ENCODE measurements at regions not wholly inside any gene's neighbourhood (a gene's known extent, or its start where the extent isn't known, plus 50 kb on each side); places are given as distances from the start of the nearest gene placed in this dataset.

DNA sequence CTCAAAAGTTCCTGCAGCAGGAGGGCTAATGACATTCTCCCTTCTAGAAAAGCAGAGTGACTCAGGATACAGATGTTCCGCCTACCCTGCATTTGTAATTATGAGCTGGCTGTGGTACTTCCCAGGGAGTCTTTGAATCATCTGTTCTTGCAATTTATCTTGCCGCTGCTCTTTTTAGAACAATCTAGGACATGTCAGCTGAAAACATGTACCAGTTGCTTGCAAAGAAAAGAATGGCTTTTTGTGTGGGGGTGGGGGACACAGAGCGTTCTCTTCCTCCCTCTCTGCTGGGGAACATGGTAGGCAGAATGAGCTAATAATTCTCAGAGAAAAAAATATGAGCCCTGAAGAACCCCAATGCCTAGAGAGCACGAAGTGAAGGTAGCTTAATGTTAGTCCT lies 51.7 kb upstream of the TUT7 start:
- H3K36me3 ChIP-seq (replicated peaks) = no peaks in the 10 kb centered on the region
- DNase-seq = peak; percentile 88
- TF ChIP-seq, protein P1, sequence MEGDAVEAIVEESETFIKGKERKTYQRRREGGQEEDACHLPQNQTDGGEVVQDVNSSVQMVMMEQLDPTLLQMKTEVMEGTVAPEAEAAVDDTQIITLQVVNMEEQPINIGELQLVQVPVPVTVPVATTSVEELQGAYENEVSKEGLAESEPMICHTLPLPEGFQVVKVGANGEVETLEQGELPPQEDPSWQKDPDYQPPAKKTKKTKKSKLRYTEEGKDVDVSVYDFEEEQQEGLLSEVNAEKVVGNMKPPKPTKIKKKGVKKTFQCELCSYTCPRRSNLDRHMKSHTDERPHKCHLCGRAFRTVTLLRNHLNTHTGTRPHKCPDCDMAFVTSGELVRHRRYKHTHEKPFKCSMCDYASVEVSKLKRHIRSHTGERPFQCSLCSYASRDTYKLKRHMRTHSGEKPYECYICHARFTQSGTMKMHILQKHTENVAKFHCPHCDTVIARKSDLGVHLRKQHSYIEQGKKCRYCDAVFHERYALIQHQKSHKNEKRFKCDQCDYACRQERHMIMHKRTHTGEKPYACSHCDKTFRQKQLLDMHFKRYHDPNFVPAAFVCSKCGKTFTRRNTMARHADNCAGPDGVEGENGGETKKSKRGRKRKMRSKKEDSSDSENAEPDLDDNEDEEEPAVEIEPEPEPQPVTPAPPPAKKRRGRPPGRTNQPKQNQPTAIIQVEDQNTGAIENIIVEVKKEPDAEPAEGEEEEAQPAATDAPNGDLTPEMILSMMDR (IDR thresholded peaks at IDR 0.05; ENCODE audit: low read depth, low read length, missing control alignments) = no peak
- in situ Hi-C loops (cut with HindIII; ENCODE audit: low pct_ligation_motif_present, low sequenced_read_pairs) = no loop called here
- H3K4me3 ChIP-seq (ENCODE audit: low read depth, low read length) = no peak overlapping the region
- H3K27ac ChIP-seq = peak overlapping the region; percentile 65
- no peaks in the 10 kb centered on the region for H3K27me3 ChIP-seq (replicated peaks)

DNA sequence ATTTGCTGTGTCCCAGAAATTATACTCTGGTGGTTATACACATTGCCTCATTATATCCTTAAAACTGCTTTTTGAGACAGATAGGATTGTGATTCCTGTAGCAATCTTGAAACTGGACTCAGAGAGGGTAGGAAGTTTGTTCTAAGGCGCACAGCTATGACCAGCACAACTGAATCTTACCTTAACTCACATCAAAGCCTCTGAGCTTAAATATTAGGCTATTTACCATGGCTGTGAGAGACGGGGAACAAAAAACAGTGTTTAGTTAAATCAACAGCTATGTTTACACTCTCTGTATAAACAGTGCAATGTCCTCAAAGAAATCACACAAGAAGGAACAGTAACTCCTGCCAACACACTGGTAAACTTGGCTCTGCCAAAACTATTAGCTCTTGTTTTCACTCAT lies 50.9 kb upstream of the TUT7 start:
- in situ Hi-C loops (cut with HindIII; ENCODE audit: low pct_ligation_motif_present, low sequenced_read_pairs) = no loop called here
- no peaks in the 10 kb centered on the region for H3K27me3 ChIP-seq (replicated peaks)
- no peak overlapping the region for H3K4me3 ChIP-seq (ENCODE audit: low read depth, low read length)
- H3K36me3 ChIP-seq (replicated peaks) = no peaks in the 10 kb centered on the region
- TF ChIP-seq, protein P1 (IDR thresholded peaks at IDR 0.05; ENCODE audit: low read depth, low read length, missing control alignments) = no peak
- no peak overlapping the region for H3K27ac ChIP-seq
- DNase-seq = no peak
